ENCODE measurements at regions not wholly inside any gene's neighbourhood (a gene's known extent, or its start where the extent isn't known, plus 50 kb on each side); places are given as distances from the start of the nearest gene placed in this dataset.

- Histone ChIP-seq H3K4me2 (ENCODE audit: low read length) (no peak overlapping the region), H2AFZ (ENCODE audit: low read length) (no peak overlapping the region), H3K9me2 (ENCODE audit: low read depth, low read length) (no peaks in the 10 kb centered on the region), H3K27ac (ENCODE audit: low read depth, low read length, poor library complexity, severe bottlenecking) (no peak overlapping the region), H3K79me2 (ENCODE audit: insufficient read depth, low read length) (no peaks in the 10 kb centered on the region), H3F3A (ENCODE audit: insufficient read depth, low read length) (no peaks in the 10 kb centered on the region), H3K4me3 (ENCODE audit: low read depth, low read length, poor library complexity, severe bottlenecking) (no peak overlapping the region), H3K9me3 (ENCODE audit: low read length) (no peaks in the 10 kb centered on the region), H3K36me3 (ENCODE audit: insufficient read depth, low read length) (no peaks in the 10 kb centered on the region), H4K20me1 (ENCODE audit: insufficient read depth, low read length) (no peaks in the 10 kb centered on the region), H3K4me1 (ENCODE audit: insufficient read depth, low read length, severe bottlenecking) (no peaks in the 10 kb centered on the region), H3K9ac (ENCODE audit: low read length) (no peak overlapping the region), H3K27me3 (ENCODE audit: insufficient read depth, low read length) (no peaks in the 10 kb centered on the region)
- TF ChIP-seq, protein P1, sequence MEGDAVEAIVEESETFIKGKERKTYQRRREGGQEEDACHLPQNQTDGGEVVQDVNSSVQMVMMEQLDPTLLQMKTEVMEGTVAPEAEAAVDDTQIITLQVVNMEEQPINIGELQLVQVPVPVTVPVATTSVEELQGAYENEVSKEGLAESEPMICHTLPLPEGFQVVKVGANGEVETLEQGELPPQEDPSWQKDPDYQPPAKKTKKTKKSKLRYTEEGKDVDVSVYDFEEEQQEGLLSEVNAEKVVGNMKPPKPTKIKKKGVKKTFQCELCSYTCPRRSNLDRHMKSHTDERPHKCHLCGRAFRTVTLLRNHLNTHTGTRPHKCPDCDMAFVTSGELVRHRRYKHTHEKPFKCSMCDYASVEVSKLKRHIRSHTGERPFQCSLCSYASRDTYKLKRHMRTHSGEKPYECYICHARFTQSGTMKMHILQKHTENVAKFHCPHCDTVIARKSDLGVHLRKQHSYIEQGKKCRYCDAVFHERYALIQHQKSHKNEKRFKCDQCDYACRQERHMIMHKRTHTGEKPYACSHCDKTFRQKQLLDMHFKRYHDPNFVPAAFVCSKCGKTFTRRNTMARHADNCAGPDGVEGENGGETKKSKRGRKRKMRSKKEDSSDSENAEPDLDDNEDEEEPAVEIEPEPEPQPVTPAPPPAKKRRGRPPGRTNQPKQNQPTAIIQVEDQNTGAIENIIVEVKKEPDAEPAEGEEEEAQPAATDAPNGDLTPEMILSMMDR (IDR thresholded peaks at IDR 0.05; ENCODE audit: low read length): no peak
- no peak for TF ChIP-seq EZH2 (IDR thresholded peaks at IDR 0.05; ENCODE audit: borderline replicate concordance, low read length)
Observed at GRCh38 chr10:128304271-128304670, 178.0 kb upstream of the MKI67 start.

GRCh38 chr10:128305601-128306345 lies 179.6 kb upstream of the MKI67 start:
- Histone ChIP-seq H3F3A (ENCODE audit: insufficient read depth, low read length) (no peaks in the 10 kb centered on the region), H3K4me2 (ENCODE audit: low read length) (no peak overlapping the region), H3K27me3 (ENCODE audit: insufficient read depth, low read length) (no peaks in the 10 kb centered on the region), H2AFZ (ENCODE audit: low read length) (no peak overlapping the region), H3K9me2 (ENCODE audit: low read depth, low read length) (no peaks in the 10 kb centered on the region), H3K79me2 (ENCODE audit: insufficient read depth, low read length) (no peaks in the 10 kb centered on the region), H3K4me3 (ENCODE audit: low read depth, low read length, poor library complexity, severe bottlenecking) (no peak overlapping the region), H3K27ac (ENCODE audit: low read depth, low read length, poor library complexity, severe bottlenecking) (no peak overlapping the region), H4K20me1 (ENCODE audit: insufficient read depth, low read length) (no peaks in the 10 kb centered on the region), H3K9me3 (ENCODE audit: low read length) (no peaks in the 10 kb centered on the region), H3K36me3 (ENCODE audit: insufficient read depth, low read length) (no peaks in the 10 kb centered on the region), H3K9ac (ENCODE audit: low read length) (no peak overlapping the region), H3K4me1 (ENCODE audit: insufficient read depth, low read length, severe bottlenecking) (no peaks in the 10 kb centered on the region)
- TF ChIP-seq EZH2 (IDR thresholded peaks at IDR 0.05; ENCODE audit: borderline replicate concordance, low read length): no peak
- TF ChIP-seq, protein P1 (IDR thresholded peaks at IDR 0.05; ENCODE audit: low read length): no peak

GRCh38 chr10:128306535-128306934 lies 180.3 kb upstream of the MKI67 start:
- H3K4me3 ChIP-seq (ENCODE audit: low read depth, low read length, poor library complexity, severe bottlenecking): no peak overlapping the region
- no peak for TF ChIP-seq EZH2 (IDR thresholded peaks at IDR 0.05; ENCODE audit: borderline replicate concordance, low read length)
- TF ChIP-seq, protein P1 (IDR thresholded peaks at IDR 0.05; ENCODE audit: low read length): no peak
- no peaks in the 10 kb centered on the region for H3F3A ChIP-seq (ENCODE audit: insufficient read depth, low read length)
- no peaks in the 10 kb centered on the region for H4K20me1 ChIP-seq (ENCODE audit: insufficient read depth, low read length)
- H3K79me2 ChIP-seq (ENCODE audit: insufficient read depth, low read length): no peaks in the 10 kb centered on the region
- no peaks in the 10 kb centered on the region for H3K4me1 ChIP-seq (ENCODE audit: insufficient read depth, low read length, severe bottlenecking)
- no peak overlapping the region for H3K4me2 ChIP-seq (ENCODE audit: low read length)
- H3K36me3 ChIP-seq (ENCODE audit: insufficient read depth, low read length): no peaks in the 10 kb centered on the region
- no peaks in the 10 kb centered on the region for H3K9me3 ChIP-seq (ENCODE audit: low read length)
- no peaks in the 10 kb centered on the region for H3K27me3 ChIP-seq (ENCODE audit: insufficient read depth, low read length)
- no peak overlapping the region for H3K9ac ChIP-seq (ENCODE audit: low read length)
- H3K27ac ChIP-seq (ENCODE audit: low read depth, low read length, poor library complexity, severe bottlenecking): no peak overlapping the region
- no peaks in the 10 kb centered on the region for H3K9me2 ChIP-seq (ENCODE audit: low read depth, low read length)
- no peak overlapping the region for H2AFZ ChIP-seq (ENCODE audit: low read length)
